SK-N-DZ (cell line): ENCODE measurements at regions not wholly inside any gene's neighbourhood (a gene's known extent, or its start where the extent isn't known, plus 50 kb on each side); places are given as distances from the start of the nearest gene placed in this dataset.

Experiments
- DNase-seq: peaks from one replicate; pipeline ENCODE4 v3.0.0-alpha.2; 2015; ENCODE audit warnings: low spot score

DNA sequence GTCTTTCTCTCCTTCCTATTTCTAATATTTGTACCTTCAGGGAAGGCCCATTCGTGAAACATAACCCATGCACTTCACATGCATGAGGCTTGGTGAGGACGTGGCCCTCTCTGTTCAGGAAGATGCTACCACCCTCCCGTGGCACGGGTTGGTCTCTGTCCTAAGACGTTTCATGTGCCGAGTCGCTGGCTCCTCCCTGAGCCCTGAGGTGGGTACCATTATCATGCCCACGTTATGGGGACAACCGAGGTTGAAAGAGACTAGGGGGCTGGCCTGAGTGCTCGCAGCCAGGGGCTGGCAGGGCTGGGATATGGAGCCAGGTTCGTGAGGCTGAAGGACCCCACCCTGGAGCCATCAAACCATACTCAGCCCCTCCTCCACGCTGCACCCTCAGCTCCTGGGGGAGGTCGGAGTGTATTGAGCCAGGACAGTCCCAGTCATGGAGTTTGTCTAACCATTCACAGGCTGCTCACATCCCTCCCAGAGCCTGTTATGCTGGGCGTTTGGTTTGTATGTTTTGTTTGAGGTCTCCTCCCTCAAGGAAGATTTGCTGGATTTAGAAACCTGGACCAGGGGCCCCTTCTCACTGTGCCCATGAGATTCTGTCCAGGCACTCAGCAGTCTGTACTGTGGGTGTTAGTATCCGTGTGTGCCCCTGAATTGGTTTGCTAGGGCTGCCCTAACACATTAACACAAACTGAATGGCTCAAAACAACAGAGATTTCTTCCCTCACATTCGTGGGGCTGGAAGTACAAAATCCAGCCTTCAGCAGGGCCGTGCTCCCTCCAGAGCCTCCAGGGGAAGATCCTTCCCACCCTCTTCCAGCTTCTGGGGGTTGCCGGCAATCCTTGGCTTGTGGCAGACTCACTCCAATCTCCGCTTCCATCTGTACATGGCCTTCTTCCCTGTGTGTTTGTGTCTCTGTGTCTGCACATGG lies 88.3 kb downstream of the ANKRD60 start:
- no peak for DNase-seq

DNA sequence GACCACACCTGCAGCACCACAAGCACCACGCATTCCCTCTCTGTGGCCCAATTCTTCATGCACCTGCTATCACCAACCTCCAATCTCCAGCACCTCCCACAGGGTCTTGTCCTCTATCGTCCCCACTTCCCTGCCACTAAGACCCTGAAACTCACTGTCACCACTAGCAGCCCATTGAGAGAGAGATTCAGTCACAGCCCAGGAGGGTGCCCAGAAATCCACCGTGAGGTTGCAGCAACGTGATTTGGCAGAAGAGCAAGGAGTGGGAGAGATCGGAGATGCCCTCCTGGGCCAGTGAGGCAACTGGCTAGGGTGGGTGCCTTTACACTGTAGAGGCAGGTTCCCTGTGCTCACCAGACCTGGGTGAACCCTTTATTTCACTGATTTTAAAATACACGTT lies 90.1 kb downstream of the ANKRD60 start:
- DNase-seq = no peak

DNA sequence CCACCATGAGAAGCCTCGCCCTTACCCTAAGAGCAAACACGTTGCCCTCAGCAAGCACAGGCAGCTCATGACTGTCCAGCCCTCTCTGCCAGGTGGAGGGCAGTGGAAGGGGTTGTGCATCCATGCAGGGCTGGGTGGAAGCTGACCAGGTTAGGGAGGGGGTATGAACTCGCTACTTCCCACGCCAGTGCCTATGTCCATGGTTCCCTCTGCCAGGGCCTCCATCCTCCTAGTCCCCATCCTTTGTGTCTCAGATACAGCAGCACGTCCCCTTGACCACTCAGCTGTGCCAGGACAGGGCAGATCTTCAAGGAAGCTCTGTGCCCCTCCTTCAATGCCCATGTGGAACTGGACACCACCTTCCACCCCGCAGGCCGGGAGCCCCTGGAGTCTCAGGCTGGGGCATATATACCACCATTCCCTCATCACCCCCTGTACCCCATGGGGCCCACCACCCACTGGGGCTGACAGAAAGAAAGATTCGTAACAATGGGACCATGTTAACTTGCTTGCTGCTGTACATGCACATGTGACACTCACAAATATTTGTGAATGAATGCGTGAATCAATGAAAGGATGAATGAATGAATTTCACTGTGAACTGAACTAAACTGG lies 90.7 kb downstream of the ANKRD60 start:
- DNase-seq = no peak

DNA sequence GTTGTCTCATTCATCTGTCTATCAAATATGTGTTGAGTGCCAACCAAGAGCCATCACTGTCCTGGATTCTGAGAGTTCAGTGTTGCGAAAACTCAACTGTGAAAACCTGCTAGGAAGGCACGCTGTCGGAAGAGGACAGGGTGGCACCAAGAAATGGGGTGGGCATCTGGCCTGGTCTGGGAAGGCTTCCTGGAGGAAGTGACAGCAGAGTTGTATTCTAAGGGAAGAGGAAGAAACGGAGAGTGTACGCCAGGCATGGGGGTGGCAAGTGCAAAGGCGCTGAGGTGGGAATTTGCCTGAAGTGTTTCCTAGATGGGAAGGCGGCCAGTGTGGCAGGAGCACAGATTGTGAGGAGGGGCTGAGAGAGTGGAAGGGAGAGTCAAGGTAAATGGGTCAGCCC lies 91.2 kb downstream of the ANKRD60 start:
- DNase-seq = no peak

DNA sequence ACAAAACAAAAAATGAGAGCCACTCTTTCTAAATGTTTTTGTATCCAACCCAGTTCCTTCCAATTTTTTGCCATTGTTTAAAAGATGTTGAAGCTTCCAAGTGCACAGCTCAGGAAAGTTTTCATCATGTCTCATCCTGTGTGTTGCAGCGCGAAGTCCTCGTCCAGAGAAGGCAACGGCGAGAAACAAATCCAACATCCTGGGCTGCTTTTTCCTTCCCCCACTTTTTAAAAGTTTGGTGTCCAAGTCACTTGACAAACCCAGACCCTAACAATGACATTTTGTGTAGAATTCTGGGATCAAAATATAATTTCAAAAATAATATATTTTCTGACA lies 92.3 kb downstream of the ANKRD60 start:
- no peak for DNase-seq

DNA sequence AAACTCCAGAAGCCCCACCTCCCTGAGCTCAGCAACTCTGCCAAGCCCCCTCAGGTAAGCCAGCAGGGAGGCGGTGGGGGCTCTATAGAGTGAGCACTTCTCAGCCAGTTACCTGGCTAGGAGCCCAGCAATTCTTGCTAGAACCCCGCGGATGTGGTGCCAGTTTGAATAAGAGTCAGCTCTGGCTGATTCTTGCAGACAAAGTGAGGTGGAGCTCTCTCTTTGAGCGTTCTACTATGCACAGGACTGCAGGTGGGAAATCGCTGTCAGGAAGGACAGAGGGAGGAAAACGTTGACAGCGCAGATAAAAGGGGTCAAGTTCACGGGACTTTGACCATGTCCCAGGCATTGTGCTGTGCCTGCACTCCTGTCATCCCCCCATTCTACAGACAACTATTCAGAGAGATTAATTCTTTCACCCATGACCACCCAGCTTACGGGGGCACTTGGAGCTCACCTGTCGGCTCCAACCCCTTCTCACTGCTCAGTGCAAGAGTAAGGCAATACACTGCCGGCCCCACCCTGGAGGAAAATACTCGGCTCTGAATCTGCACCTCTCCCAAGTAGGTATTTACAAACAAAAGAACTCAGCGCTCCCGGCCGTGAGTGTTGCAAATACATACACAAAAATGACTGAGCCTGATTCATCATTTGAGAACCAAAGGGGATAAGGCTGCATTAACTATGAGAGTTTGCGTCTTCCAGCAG lies 92.9 kb downstream of the ANKRD60 start:
- no peak for DNase-seq

DNA sequence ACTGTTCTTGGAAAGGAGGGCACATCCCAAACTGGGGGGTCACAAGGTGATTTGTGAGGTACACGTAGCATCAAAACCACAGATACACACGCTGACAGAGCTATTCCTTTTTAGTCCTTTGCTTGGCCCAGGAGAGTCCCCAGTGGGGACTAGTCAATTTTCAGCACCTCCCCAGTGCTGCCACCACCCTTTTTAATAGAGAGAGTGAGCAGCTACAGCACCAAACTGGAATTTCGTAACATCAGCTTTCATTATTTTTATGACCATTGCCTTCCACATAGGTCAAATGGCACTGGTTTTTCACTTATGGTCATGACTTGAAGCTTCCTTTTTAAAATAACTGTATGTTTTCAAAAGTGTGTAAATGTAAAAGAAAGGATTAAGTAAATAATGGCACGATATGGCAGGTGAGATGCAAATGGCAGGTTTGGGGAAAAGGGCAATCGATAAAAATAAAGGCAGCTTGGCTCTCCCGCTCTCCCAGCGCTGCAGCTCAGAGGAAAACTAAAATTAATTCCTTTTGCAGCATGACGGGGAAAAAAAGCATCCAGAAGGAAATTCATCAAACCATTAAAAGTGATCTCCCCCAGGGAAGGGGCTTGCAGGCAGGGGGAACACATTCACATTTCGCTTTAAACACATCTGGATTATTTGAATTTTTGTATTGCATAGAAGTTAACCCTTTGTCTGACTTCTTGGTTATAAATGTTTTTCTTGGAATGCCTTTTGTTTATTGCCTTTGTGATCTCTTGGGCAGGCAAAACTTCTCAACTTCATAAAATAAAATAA lies 95.2 kb downstream of the ANKRD60 start:
- DNase-seq = no peak

DNA sequence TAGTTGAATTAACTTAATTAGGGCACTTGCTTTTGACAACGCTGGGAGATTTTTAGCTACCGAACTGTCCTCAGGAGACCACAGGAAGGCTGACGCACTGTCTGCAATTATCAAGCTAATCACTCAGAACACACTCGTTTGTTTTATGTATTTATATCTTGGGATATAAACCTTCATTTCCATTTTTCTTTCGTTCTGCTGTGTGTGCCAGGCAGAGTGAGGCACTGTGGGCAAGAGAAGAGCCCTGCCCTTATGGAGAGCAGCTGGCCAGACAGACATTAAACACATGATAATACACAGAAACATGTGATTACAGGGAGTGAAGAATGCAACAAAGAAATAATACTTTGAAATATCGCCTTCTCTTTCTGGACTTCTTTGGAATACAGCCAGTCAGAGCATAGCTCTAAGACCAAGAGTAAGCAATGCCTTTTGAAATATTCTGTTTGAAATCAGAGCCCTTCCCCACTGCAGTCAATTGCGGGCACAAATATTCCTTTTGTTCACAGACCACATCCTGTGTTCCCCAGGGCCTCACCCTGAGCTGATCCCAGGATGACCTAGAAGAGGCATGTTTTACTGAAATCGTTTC lies 96.8 kb downstream of the ANKRD60 start:
- no peak for DNase-seq

DNA sequence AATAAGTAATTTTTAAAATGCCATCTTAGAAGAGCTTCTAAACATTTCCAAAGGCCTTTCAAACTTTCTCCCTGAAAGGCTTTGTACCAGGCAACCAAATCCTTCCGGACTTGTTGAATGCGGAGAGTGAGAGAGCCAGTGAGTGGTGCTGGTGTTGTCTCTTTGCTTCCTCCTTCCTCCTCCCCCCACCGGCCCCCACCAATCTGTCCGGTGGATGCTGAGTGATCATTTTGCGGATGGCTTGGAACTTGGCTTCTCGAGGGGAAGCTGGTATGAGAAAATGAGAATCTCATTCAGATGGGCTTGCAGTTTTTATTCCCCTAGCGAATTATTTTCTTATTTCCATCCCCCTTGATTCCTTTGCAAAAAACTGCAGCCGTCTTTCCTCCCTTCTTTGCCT lies 97.3 kb downstream of the ANKRD60 start:
- DNase-seq = no peak

DNA sequence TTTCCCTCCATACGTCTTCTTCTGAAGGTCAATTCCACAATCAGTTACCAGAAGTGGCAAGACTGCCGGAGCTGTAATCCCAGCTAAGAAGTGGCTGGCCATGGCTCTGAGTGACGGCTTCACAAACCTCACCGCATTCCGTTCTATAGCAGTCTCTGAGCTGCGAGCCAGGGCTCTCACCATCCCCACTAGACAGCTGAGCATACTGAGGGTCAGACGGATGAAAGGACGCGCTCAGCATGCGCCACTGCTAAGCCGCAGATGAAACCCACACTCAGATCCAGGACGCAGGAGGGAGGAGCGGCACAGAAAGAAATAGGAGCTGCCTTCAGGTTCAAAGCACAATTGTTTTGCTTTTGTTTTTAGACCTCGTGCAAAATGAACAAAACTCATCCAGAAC lies 97.9 kb downstream of the ANKRD60 start:
- no peak for DNase-seq

DNA sequence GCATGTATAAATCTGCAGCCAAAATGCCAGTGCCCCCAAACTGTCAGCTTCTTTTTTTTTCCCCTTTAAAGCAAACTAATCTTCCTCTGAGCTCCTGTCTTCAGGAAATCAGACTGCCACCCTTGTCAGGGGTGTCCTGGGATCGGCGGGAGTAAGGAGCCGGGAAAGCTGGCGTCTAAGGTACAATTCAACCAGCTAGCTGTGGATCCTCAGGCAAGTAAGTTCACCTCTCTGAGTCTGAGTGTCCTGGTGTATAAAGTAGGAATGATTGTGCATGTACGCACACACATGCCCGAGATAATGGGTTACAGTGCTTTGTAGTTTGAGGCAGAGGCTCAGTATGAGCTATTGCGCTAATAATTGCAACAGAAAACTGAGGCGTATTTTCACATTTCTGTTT lies 98.3 kb downstream of the ANKRD60 start:
- no peak for DNase-seq

DNA sequence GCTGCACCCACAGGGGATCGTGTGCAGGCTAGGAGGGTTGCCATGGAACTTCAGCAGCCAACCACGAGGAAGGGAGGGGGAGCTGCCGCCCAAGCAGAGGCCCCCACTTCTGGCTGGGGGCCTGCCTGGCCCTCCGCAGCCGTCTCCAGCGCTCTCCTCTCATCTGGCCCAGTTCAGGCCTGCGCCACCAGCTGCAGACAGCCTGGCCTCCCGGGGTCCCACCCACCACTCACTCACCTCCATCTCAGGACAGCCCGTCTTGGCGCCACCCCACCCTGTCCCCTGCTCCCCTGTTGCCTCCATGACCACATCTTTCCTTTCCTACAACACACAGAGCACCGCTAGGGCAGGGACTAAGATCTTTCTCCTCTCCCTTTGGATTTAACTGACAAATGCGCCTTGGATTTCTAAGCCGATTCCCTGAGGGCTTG lies 98.7 kb downstream of the ANKRD60 start:
- no peak for DNase-seq

DNA sequence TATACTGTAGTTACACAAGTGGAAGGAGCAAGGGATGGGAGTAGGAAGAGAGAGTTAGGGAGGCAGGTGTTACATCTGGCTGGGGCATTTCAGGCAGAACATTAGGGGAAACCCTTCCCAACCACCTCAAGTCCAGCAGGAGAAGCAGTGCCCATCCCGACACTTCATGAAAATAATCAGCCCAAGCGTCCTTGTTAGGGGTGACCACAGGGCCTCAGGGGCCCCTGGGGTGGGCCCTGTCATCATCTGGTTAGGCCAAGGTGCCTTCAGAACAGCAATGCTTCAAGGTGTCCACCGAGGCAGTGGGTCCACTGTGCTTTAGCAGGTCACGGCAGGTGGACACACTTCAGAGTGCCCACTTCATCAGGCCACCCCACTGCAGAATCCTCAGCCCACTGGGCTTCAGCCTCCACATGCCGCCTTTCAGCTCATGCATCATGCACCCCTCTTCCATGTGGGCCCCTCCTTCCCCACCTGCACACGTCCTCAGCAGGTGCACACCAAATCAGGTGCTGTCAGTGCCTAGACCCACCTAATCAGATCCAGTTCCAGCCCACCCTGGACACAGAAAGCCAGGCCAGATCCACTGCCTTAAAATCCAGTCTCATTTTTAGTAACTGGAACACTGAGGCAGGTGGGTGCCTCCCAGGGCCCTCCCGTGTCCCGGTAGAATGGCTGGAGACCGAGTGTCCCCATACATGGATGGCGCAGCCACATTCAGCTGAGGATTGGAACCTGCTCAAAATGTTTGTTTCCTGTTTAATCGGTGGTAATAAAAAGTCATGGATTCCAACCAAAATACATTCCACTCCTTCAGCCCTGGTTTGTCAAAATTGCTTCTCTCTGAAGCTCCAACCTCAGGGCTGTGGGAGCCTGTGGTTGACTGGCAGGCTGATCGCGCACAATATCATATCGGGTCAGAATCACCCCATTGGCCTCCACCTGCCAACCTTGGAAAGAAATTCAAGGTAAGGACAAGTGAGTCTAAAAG lies 99.5 kb downstream of the ANKRD60 start:
- no peak for DNase-seq

DNA sequence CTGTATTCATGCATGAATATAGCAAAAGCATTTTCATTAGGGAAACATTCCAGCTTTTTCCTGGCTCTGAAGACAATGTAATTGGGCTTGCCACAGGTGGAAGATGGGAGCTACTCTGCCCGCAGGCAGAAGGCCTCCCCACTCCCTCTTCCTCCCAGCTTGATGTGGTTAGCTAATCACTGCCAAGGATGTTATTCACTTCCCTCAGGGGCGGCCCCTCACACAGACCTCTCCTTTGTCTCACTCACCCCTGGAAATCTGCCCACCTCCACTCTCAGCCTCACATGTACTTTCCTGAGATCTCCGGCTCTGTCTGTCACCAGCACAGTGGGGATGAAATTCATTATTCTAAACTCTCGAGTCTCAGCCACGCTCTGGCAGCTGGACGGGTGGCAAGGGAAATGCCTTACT lies 100.7 kb downstream of the ANKRD60 start:
- no peak for DNase-seq

DNA sequence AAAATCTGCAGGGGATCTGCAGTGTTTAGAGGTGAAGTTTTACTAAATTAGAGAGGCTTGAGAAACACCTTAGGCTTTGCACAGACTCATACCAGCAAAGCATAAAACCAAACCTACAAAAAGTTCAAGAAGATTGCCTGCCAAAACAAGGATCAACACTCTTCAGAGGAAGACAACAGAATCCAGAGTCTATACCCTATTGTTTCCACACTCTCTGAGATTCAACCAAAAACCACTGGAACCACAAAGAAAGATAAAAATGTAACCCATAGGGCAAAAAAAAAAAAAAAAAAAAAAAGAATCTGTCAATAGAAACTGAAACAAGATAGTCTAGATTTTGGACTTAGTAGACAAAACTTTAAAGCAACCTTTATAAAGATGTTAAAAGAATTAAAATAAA lies 102.7 kb downstream of the ANKRD60 start:
- no peak for DNase-seq

DNA sequence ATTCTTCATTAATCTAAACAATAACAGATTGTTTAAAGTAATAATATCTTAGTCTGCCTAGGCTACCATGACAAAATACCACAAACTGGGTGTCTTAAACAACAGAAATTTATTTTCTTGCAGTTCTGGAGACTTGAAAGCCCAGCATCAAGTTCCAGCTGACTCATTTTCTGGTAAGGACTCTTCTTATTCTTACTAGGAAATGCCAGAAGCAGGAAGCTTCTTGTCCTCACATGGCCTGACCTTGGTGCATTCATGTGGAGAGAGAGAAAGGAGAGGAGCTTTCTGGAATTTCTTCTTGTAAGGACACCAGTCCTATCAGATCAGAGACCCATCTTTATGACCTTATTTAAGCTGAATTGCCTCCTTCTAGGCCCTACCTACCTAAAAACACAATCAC lies 110.5 kb downstream of the ANKRD60 start:
- no peak for DNase-seq

DNA sequence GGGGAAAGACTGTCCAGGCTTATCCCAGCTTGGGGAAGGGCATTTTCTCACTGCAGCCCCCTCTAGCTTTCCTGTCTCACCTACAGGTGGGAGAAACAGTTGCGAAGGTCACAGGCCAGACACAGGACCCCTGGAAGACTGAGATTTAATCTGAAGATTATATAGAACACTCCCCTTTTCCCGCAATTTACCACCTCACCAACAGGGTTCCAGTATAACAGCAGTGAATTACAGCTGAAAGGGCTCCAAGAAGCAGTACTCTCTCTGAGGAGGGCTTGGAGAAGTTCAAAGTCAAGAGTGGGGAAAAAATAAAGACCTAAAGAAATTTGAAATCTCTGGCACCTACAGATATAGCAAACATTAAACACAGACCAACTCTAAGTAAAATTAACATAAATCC lies 111.9 kb downstream of the ANKRD60 start:
- no peak for DNase-seq

DNA sequence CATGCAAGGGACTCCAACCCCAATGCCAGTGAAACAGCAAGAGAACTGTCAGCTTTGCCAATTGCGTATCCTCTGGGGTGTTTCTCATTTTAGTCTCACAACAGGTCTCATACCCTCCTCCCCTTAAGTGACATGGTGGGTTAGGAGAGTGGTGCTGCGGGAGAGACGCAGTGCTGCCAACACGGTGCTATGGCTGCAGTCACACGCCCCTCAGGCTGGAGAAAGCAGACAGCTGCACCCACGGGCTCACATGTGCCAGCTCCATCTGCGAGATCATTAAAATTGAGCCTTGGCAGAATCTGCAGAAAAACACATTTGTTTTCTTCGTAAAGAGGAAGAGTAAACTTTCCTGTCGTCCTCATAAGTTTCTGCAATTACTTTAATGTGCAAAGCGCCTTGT lies 114.7 kb downstream of the ANKRD60 start:
- DNase-seq = no peak

DNA sequence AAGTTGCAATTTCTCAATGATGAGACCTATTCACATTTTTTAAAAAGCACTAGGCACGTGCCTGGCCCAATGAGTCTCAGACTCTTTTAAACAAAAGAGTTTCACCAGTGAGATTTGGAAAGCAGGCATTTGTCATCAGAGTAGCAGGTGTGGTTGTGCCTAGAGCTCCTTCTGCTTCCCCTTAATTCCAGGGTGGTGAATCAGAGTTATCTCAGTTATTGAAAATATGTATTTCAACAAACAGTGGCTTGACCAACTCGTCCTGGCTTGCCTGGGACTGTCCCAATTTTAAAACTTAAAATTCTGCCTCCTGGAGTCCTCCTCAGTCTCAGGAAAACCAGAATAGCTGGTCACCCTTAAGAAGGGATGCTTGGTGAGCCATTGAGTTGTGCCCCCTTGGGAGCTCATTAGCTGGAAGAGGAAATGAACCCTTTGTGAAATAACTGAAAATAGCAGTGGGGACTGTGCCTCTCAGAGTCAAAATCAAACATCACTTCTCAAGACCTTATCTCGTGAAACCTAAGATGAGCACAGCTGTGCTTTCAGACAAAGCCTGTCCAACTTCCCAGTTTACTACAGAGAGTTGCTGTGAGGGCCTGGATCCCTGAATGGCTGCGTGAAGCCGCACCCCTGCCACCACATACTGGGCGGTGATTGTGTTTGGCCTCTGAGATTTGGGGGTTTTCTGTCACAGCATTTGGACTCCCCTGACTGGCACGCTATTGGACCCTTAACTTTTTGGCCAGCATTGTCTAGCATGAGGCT lies 116.3 kb downstream of the ANKRD60 start:
- no peak for DNase-seq
